Neuronal stem cell (in vitro differentiated cells): ENCODE measurements at regions not wholly inside any gene's neighbourhood (a gene's known extent, or its start where the extent isn't known, plus 50 kb on each side); places are given as distances from the start of the nearest gene placed in this dataset.

Experiments used
- DNase-seq: peaks from one replicate; pipeline ENCODE4 v3.0.0-alpha.2; 2013; ENCODE audit warnings: low spot score
- H2AFZ ChIP-seq: one replicate; pipeline ENCODE4 v1.6.1; 2013; ENCODE audit warnings: mild to moderate bottlenecking, low read length, inconsistent platforms
- H2AK5ac ChIP-seq: 2 replicates; pipeline ENCODE4 v1.6.1; 2013; ENCODE audit warnings: low read depth, mild to moderate bottlenecking, inconsistent platforms, low read length, moderate library complexity, mixed read lengths
- H2BK120ac ChIP-seq: 2 replicates; pipeline ENCODE4 v1.6.1; 2013; ENCODE audit warnings: low read depth, mild to moderate bottlenecking, inconsistent platforms, low read length, moderate library complexity, mixed read lengths
- H2BK12ac ChIP-seq: one replicate; pipeline ENCODE4 v1.6.1; 2013; ENCODE audit warnings: low read length, inconsistent platforms
- H2BK15ac ChIP-seq: 2 replicates; pipeline ENCODE4 v1.6.1; 2013; ENCODE audit warnings: mild to moderate bottlenecking, low read length, inconsistent platforms, mixed read lengths
- H2BK5ac ChIP-seq: one replicate; pipeline ENCODE4 v1.6.1; 2013; ENCODE audit warnings: inconsistent platforms, mild to moderate bottlenecking, low read length, moderate library complexity
- H3K14ac ChIP-seq: one replicate; pipeline ENCODE4 v1.6.1; 2013; ENCODE audit warnings: low read length, inconsistent platforms
- H3K18ac ChIP-seq: 2 replicates; pipeline ENCODE4 v1.6.1; 2013; ENCODE audit warnings: low read length, inconsistent platforms
- H3K23ac ChIP-seq: 2 replicates; pipeline ENCODE4 v1.6.1; 2013; ENCODE audit warnings: low read depth, mild to moderate bottlenecking, mixed read lengths, low read length, inconsistent platforms; ENCODE audit not compliant: poor library complexity
- H3K27ac ChIP-seq: replicated peaks from 3 replicates; pipeline ENCODE4 v1.5.1; 2013; ENCODE audit warnings: low read length, inconsistent platforms
- H3K27me3 ChIP-seq, 3 experiments: 2 replicates each; pipeline ENCODE4 v1.6.1; 2013; ENCODE audit warnings: low read length in 3 of 3, mild to moderate bottlenecking in 2 of 3, inconsistent platforms in 1 of 3, low read depth in 1 of 3, mixed read lengths in 1 of 3, moderate library complexity in 1 of 3; ENCODE audit not compliant: control insufficient read depth in 3 of 3, insufficient read depth in 3 of 3
- H3K36me3 ChIP-seq, 2 donors: replicated peaks in 1 of 2; 2 replicates each; pipeline ENCODE4 v1.6.1; 2013; ENCODE audit warnings: low read length in 2 of 2; ENCODE audit not compliant: control insufficient read depth in 2 of 2, insufficient read depth in 2 of 2
- H3K4ac ChIP-seq: 2 replicates; pipeline ENCODE4 v1.6.1; 2013; ENCODE audit warnings: inconsistent platforms, mild to moderate bottlenecking, low read length, moderate library complexity
- H3K4me1 ChIP-seq, 2 donors: 1 replicate in 1 of 2; 2 replicates in 1 of 2; pipeline ENCODE4 v1.6.1; 2013; ENCODE audit warnings: low read length in 2 of 2, low read depth in 1 of 2; ENCODE audit not compliant: control insufficient read depth in 2 of 2, insufficient read depth in 1 of 2
- H3K4me2 ChIP-seq: one replicate; pipeline ENCODE4 v1.6.1; 2013; ENCODE audit warnings: mild to moderate bottlenecking, low read length, inconsistent platforms; ENCODE audit not compliant: insufficient read depth, poor library complexity, severe bottlenecking
- H3K4me3 ChIP-seq, 2 donors: 2 replicates each; pipeline ENCODE4 v1.5.1; 2013; ENCODE audit warnings: low read length in 2 of 2, mild to moderate bottlenecking in 2 of 2, inconsistent platforms in 1 of 2, moderate library complexity in 1 of 2
- H3K79me1 ChIP-seq: one replicate; pipeline ENCODE4 v1.6.1; 2013; ENCODE audit warnings: low read depth, mild to moderate bottlenecking, inconsistent platforms, low read length, moderate library complexity
- H3K9ac ChIP-seq: one replicate; pipeline ENCODE4 v1.6.1; 2013; ENCODE audit warnings: mild to moderate bottlenecking, low read depth, low read length, inconsistent platforms; ENCODE audit not compliant: poor library complexity
- H3K9me3 ChIP-seq, 2 donors: replicated peaks in 1 of 2; 2 replicates each; pipeline versions ENCODE3 to v1.6.1; 2013; ENCODE audit warnings: low read length in 2 of 2, mild to moderate bottlenecking in 2 of 2, inconsistent platforms in 1 of 2, low read depth in 1 of 2, mixed read lengths in 1 of 2, moderate library complexity in 1 of 2; ENCODE audit not compliant: control insufficient read depth in 2 of 2, insufficient read depth in 1 of 2
- H4K8ac ChIP-seq: one replicate; pipeline ENCODE4 v1.6.1; 2013; ENCODE audit warnings: low read depth, mild to moderate bottlenecking, inconsistent platforms, low read length, moderate library complexity
- H4K91ac ChIP-seq: one replicate; pipeline ENCODE4 v1.6.1; 2013; ENCODE audit warnings: low read length, low read depth, mild to moderate bottlenecking, inconsistent platforms; ENCODE audit not compliant: poor library complexity
- WGBS, 2 donors: extraction: QIAGEN DNeasy Blood & Tissue Kit; methylation state at CpG; one replicate each; pipeline ENCODE4 v1.1.7; 2013; ENCODE audit warnings: missing lambda C conversion rate in 2 of 2, mixed read lengths in 1 of 2; ENCODE audit not compliant: insufficient read length in 2 of 2, insufficient replicate concordance in 1 of 2; ENCODE audit errors: extremely low coverage in 2 of 2; 5-methylcytosine and 5-hydroxymethylcytosine counted together

DNA sequence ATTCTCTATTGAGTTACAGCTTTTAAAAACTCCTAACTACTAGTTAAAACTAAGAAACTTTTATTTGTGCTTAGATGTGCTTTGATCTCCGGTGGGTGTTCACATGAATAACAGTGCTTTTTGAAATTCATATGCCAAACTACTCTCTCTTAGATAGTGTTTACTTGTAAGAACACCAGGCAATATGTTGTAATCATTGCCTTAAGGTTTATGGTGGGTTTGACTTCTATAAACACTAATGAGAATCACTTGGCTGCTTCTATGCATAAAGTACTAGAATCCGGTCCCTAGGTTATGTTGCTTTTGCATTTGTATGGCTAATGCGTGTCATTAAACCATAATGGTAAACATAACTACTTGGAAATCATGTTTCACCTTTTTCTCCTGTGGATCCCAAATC is 203.9 kb upstream of the VSTM2A start:
- no peak overlapping the region for H4K8ac ChIP-seq
- WGBS, 2 donors = no CpG with 5 or more reads among the region's 3 CpGs
- no peak overlapping the region for H3K14ac ChIP-seq
- no peak overlapping the region for H3K4me3 ChIP-seq
- H3K27me3 ChIP-seq = no peaks in the 10 kb centered on the region
- no peaks in the 10 kb centered on the region for H3K9me3 ChIP-seq
- no peaks in the 10 kb centered on the region for H3K79me1 ChIP-seq
- H3K18ac ChIP-seq = no peak overlapping the region
- no peak overlapping the region for H3K4ac ChIP-seq
- H3K4me1 ChIP-seq = no peaks in the 10 kb centered on the region
- H4K91ac ChIP-seq = no peak overlapping the region
- DNase-seq = no peak
- no peak overlapping the region for H3K27ac ChIP-seq
- no peak overlapping the region for H2AFZ ChIP-seq
- H3K4me2 ChIP-seq = no peak overlapping the region
- no peak overlapping the region for H3K9ac ChIP-seq
- no peak overlapping the region for H2BK12ac ChIP-seq
- H2BK15ac ChIP-seq = no peak overlapping the region
- no peak overlapping the region for H3K23ac ChIP-seq
- H2BK5ac ChIP-seq = no peak overlapping the region
- no peaks in the 10 kb centered on the region for H3K36me3 ChIP-seq
- no peak overlapping the region for H2AK5ac ChIP-seq
- no peak overlapping the region for H2BK120ac ChIP-seq

DNA sequence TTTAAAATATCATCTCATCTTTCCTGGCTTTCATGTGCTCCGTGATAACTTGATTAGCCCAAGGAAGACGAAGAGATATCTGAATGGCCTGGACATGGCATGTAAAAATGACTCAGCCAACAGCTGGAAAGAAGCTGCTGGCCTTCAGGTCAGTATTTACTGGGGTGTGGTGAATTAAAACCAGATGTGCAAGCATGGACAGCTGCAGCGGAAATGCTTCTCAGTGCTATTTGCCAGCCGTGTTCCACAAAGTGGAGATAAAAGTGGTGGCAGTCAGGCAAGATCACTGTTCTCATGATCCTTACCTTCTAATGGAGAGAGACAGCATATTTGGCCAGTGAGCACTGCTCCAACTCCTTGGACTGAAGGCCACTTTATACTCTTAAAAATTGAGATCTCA is 203.1 kb upstream of the VSTM2A start:
- Histone ChIP-seq H3K36me3 (no peaks in the 10 kb centered on the region), H3K4me1 (no peaks in the 10 kb centered on the region), H3K4ac (no peak overlapping the region), H3K4me3 (no peak overlapping the region), H3K4me2 (no peak overlapping the region), H2BK15ac (no peak overlapping the region), H2BK12ac (no peak overlapping the region), H2AK5ac (no peak overlapping the region), H3K79me1 (no peaks in the 10 kb centered on the region), H3K14ac (no peak overlapping the region), H2BK120ac (no peak overlapping the region), H4K91ac (no peak overlapping the region), H3K18ac (no peak overlapping the region), H3K9me3 (no peaks in the 10 kb centered on the region), H3K27ac (no peak overlapping the region), H2BK5ac (no peak overlapping the region), H2AFZ (no peak overlapping the region), H4K8ac (no peak overlapping the region), H3K23ac (no peak overlapping the region), H3K9ac (no peak overlapping the region), H3K27me3 (no peaks in the 10 kb centered on the region)
- WGBS, 2 donors = no CpG with 5 or more reads among the region's 4 CpGs
- no peak for DNase-seq

- no peak for DNase-seq
- H2BK15ac ChIP-seq = no peak overlapping the region
- H3K27me3 ChIP-seq = no peaks in the 10 kb centered on the region
- no peak overlapping the region for H4K91ac ChIP-seq
- H3K4ac ChIP-seq = no peak overlapping the region
- H3K27ac ChIP-seq = no peak overlapping the region
- H3K18ac ChIP-seq = no peak overlapping the region
- H3K23ac ChIP-seq = no peak overlapping the region
- no peak overlapping the region for H3K4me3 ChIP-seq
- H3K36me3 ChIP-seq = no peaks in the 10 kb centered on the region
- no peaks in the 10 kb centered on the region for H3K79me1 ChIP-seq
- no peak overlapping the region for H2AK5ac ChIP-seq
- H2BK5ac ChIP-seq = no peak overlapping the region
- H2BK120ac ChIP-seq = no peak overlapping the region
- H2AFZ ChIP-seq = no peak overlapping the region
- no peak overlapping the region for H3K14ac ChIP-seq
- no peaks in the 10 kb centered on the region for H3K9me3 ChIP-seq
- no peak overlapping the region for H2BK12ac ChIP-seq
- H4K8ac ChIP-seq = no peak overlapping the region
- H3K9ac ChIP-seq = no peak overlapping the region
- H3K4me2 ChIP-seq = no peak overlapping the region
- no peaks in the 10 kb centered on the region for H3K4me1 ChIP-seq
Observed at GRCh38 chr7:54342458-54342857, 199.7 kb upstream of the VSTM2A start.

GRCh38 chr7:54343511-54343910 is 198.7 kb upstream of the VSTM2A start:
- Histone ChIP-seq H3K23ac (no peak overlapping the region), H3K36me3 (no peaks in the 10 kb centered on the region), H3K18ac (no peak overlapping the region), H3K27ac (no peak overlapping the region), H3K27me3 (no peaks in the 10 kb centered on the region), H2BK15ac (no peak overlapping the region), H3K4me3 (no peak overlapping the region), H2AK5ac (no peak overlapping the region), H3K4ac (no peak overlapping the region), H2BK120ac (no peak overlapping the region), H3K4me2 (no peak overlapping the region), H3K9ac (no peak overlapping the region), H3K4me1 (no peaks in the 10 kb centered on the region), H2BK12ac (no peak overlapping the region), H3K9me3 (no peaks in the 10 kb centered on the region), H4K8ac (no peak overlapping the region), H3K14ac (no peak overlapping the region), H4K91ac (no peak overlapping the region), H2BK5ac (no peak overlapping the region), H2AFZ (no peak overlapping the region), H3K79me1 (no peaks in the 10 kb centered on the region)
- no CpG with 5 or more reads among the region's 9 CpGs for WGBS, 2 donors
- no peak for DNase-seq
